Ishikawa (cell line): ENCODE measurements at regions not wholly inside any gene's neighbourhood (a gene's known extent, or its start where the extent isn't known, plus 50 kb on each side); places are given as distances from the start of the nearest gene placed in this dataset.

Experiments used
- EGR1 ChIP-seq: IDR thresholded peaks from 2 replicates; pipeline ENCODE4 v1.6.1; 2012
- NFIC ChIP-seq: IDR thresholded peaks from 2 replicates; pipeline ENCODE4 v1.6.1; 2012
- RAD21 ChIP-seq: IDR thresholded peaks from 2 replicates; pipeline ENCODE4 v1.6.1; 2012; ENCODE audit warnings: low read depth
- TAF1 ChIP-seq: IDR thresholded peaks from 2 replicates; pipeline ENCODE4 v1.6.1; 2012; ENCODE audit warnings: low read depth, mild to moderate bottlenecking
- ZBTB7A ChIP-seq: IDR thresholded peaks from 2 replicates; pipeline ENCODE4 v1.6.1; 2012; ENCODE audit warnings: low read depth

DNA sequence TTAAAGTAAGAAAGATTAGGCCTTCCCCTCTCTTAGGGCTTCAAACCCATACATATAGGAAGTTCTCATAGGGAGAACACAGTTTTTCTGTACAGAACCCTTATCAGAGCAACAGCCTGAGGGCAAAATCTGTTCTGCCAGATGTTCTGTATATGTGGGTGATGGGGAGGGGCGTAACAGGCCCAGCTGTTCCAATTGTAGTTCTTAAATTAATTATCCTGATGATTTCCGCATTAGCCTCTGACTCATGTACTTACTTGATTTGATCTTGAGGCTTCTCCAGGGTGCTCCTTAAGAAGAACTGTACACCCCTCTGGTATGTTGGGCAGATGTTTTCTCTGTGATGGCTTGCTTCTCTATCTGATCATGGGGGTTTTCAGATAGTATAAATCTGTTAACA lies 123.1 kb upstream of the C11orf87 start:
- TF ChIP-seq NFIC (no peak), EGR1 (no peak), TAF1 (no peak), RAD21 (no peak), ZBTB7A (no peak)
